HG03520 (cell line): ENCODE measurements at regions not wholly inside any gene's neighbourhood (a gene's known extent, or its start where the extent isn't known, plus 50 kb on each side); places are given as distances from the start of the nearest gene placed in this dataset.
"Not testable (repeated sequence)": the region's sequence is repeated elsewhere in the genome, so short reads cannot be mapped to it uniquely, and the experiment has no call there.

Experiments
- ATAC-seq: cut with Tn5 transposase; IDR thresholded peaks from one replicate; pipeline ENCODE4 v1.9.1; 2021; ENCODE audit warnings: mild to moderate bottlenecking, moderate library complexity; ENCODE audit not compliant: unreplicated experiment

GRCh38 chr12:46982629-46983392, 96.6 kb upstream of the PCED1B start:
- no peak for ATAC-seq

- no peak for ATAC-seq
These were observed 96.0 kb upstream of the PCED1B start for GRCh38 chr12:46983393-46983793.

GRCh38 chr12:46983959-46984841, 95.2 kb upstream of the PCED1B start:
- no peak for ATAC-seq

GRCh38 chr12:46985816-46986215, 93.6 kb upstream of the PCED1B start:
- ATAC-seq, result no peak

- ATAC-seq, result not testable (repeated sequence)
These were observed 91.3 kb upstream of the PCED1B start for GRCh38 chr12:46988122-46988521.

- no peak for ATAC-seq
These were observed 89.2 kb upstream of the PCED1B start for GRCh38 chr12:46990211-46990610.

- ATAC-seq, result not testable (repeated sequence)
These were observed 87.4 kb upstream of the PCED1B start for GRCh38 chr12:46992051-46992450.

- ATAC-seq, result no peak
These were observed 80.5 kb upstream of the PCED1B start for GRCh38 chr12:46998811-46999368.

GRCh38 chr12:47004634-47005033, 74.8 kb upstream of the PCED1B start:
- ATAC-seq, result no peak

GRCh38 chr12:47007048-47007447, 72.4 kb upstream of the PCED1B start:
- ATAC-seq, result no peak

GRCh38 chr12:47012552-47012951, 66.9 kb upstream of the PCED1B start:
- ATAC-seq, result no peak

GRCh38 chr12:47014474-47014873, 64.9 kb upstream of the PCED1B start:
- no peak for ATAC-seq

- ATAC-seq, result no peak
These were observed 64.0 kb upstream of the PCED1B start for GRCh38 chr12:47015381-47015780.

GRCh38 chr12:47017041-47017713, 62.2 kb upstream of the PCED1B start:
- ATAC-seq, result no peak

GRCh38 chr12:47017901-47018475, 61.4 kb upstream of the PCED1B start:
- no peak for ATAC-seq

- ATAC-seq, result no peak
These were observed 59.1 kb upstream of the PCED1B start for GRCh38 chr12:47020211-47020821.

GRCh38 chr12:47021298-47021697, 58.1 kb upstream of the PCED1B start:
- peak; percentile 48 for ATAC-seq

GRCh38 chr12:47022296-47022695, 57.1 kb upstream of the PCED1B start:
- no peak for ATAC-seq

- ATAC-seq, result no peak
These were observed 56.1 kb upstream of the PCED1B start for GRCh38 chr12:47023311-47023710.

- no peak for ATAC-seq
These were observed 55.5 kb upstream of the PCED1B start for GRCh38 chr12:47023953-47024352.
